Testis (tissue), 2 donors: ENCODE measurements at regions not wholly inside any gene's neighbourhood (a gene's known extent, or its start where the extent isn't known, plus 50 kb on each side); places are given as distances from the start of the nearest gene placed in this dataset.
"Not testable (repeated sequence)": the region's sequence is repeated elsewhere in the genome, so short reads cannot be mapped to it uniquely, and the experiment has no call there.

Experiments used
- CTCF ChIP-seq, 3 experiments: fragments of 450-650 bp in 2 of 3; fragments of 200-600 bp in 1 of 3; sonication (generic) in 1 of 3; IDR thresholded peaks; one replicate each; pipeline ENCODE4 v1.5.1; 2016 to 2019; ENCODE audit warnings: antibody characterized with exemption in 3 of 3, mild to moderate bottlenecking in 2 of 3, moderate library complexity in 1 of 3
- POLR2A ChIP-seq: fragments of 450-650 bp; IDR thresholded peaks from one replicate; pipeline ENCODE4 v1.6.1; 2017; ENCODE audit warnings: antibody characterized with exemption, mild to moderate bottlenecking, moderate library complexity

GRCh38 chr7:89857053-89857452 is 297.2 kb upstream of the STEAP1 start:
- not testable (repeated sequence) for TF ChIP-seq POLR2A; CTCF (IDR thresholded peaks at IDR 0.05)
